ENCODE measurements at regions not wholly inside any gene's neighbourhood (a gene's known extent, or its start where the extent isn't known, plus 50 kb on each side); places are given as distances from the start of the nearest gene placed in this dataset.

DNA sequence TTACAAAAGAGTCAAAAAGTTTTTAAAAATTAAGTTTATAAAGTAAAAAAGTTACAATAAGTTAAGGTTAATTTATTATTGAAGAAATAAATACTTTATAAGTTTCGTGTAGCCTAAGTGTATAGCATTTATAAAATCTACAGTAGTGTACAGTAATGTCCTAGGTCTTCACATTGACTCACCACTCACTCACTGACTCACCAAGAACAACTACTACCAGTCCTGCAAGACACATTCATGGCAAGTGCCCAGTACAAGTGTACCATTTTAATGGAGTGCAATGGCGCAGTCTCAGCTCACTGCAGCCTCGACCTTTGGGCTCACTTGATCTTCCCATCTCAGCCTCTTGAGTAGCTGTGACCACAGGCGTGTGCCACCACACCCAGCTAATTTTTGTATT lies 128.2 kb downstream of the GPX5 start:
- Mint-ChIP-seq H3K36me3 (no peaks in the 10 kb centered on the region), H3K4me1 (peaks cover 8% of the 10 kb centered on the region), H3K4me3 (no peak overlapping the region), H3K27me3 (ENCODE audit: low read depth) (no peaks in the 10 kb centered on the region), H3K9me3 (no peaks in the 10 kb centered on the region), H3K27ac (no peak overlapping the region)
- TF ChIP-seq ARID4B (CRISPR knock-in tag; IDR thresholded peaks at IDR 0.05; ENCODE audit: borderline replicate concordance) (no peak), ZNF416 (CRISPR knock-in tag; IDR thresholded peaks at IDR 0.05) (no peak), MLX (CRISPR knock-in tag; IDR thresholded peaks at IDR 0.05) (no peak), SMAD4 (CRISPR knock-in tag; IDR thresholded peaks at IDR 0.05) (no peak), SP1 (CRISPR knock-in tag; conservative IDR thresholded peaks at IDR 0.05) (no peak), PRRX2 (CRISPR knock-in tag; IDR thresholded peaks at IDR 0.05) (no peak), ZNF121 (CRISPR knock-in tag; IDR thresholded peaks at IDR 0.05) (no peak)
- TF ChIP-seq, protein P1, sequence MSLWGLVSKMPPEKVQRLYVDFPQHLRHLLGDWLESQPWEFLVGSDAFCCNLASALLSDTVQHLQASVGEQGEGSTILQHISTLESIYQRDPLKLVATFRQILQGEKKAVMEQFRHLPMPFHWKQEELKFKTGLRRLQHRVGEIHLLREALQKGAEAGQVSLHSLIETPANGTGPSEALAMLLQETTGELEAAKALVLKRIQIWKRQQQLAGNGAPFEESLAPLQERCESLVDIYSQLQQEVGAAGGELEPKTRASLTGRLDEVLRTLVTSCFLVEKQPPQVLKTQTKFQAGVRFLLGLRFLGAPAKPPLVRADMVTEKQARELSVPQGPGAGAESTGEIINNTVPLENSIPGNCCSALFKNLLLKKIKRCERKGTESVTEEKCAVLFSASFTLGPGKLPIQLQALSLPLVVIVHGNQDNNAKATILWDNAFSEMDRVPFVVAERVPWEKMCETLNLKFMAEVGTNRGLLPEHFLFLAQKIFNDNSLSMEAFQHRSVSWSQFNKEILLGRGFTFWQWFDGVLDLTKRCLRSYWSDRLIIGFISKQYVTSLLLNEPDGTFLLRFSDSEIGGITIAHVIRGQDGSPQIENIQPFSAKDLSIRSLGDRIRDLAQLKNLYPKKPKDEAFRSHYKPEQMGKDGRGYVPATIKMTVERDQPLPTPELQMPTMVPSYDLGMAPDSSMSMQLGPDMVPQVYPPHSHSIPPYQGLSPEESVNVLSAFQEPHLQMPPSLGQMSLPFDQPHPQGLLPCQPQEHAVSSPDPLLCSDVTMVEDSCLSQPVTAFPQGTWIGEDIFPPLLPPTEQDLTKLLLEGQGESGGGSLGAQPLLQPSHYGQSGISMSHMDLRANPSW (CRISPR knock-in tag; conservative IDR thresholded peaks at IDR 0.05; ENCODE audit: low read depth), result no peak
- ChIA-PET POLR2A (no interaction called here), CTCF (interaction anchor here (0.6 to 1.0 kb wide), 2 partner anchors 68 to 112 kb away, joined by 3 to 4 read pairs; no protein-coding TSS in a partner anchor)
- no peak for DNase-seq (ENCODE audit: low spot score)
- ATAC-seq, result no peak

GRCh38 chr6:28655164-28655563 lies 129.5 kb downstream of the GPX5 start:
- POLR2A ChIA-PET, result interaction anchor here (0.7 kb wide), 1 partner anchor 764 kb away, joined by 5 read pairs; a partner anchor contains a TSS
- TF ChIP-seq FOXK1 (CRISPR knock-in tag; IDR thresholded peaks at IDR 0.05) (no peak), ZSCAN18 (CRISPR knock-in tag; IDR thresholded peaks at IDR 0.05) (no peak), NR2C2 (CRISPR knock-in tag; IDR thresholded peaks at IDR 0.05) (no peak), PREB (CRISPR knock-in tag; IDR thresholded peaks at IDR 0.05; ENCODE audit: borderline replicate concordance) (no peak), ZNF416 (CRISPR knock-in tag; IDR thresholded peaks at IDR 0.05) (no peak)
- TF ChIP-seq, protein P2, sequence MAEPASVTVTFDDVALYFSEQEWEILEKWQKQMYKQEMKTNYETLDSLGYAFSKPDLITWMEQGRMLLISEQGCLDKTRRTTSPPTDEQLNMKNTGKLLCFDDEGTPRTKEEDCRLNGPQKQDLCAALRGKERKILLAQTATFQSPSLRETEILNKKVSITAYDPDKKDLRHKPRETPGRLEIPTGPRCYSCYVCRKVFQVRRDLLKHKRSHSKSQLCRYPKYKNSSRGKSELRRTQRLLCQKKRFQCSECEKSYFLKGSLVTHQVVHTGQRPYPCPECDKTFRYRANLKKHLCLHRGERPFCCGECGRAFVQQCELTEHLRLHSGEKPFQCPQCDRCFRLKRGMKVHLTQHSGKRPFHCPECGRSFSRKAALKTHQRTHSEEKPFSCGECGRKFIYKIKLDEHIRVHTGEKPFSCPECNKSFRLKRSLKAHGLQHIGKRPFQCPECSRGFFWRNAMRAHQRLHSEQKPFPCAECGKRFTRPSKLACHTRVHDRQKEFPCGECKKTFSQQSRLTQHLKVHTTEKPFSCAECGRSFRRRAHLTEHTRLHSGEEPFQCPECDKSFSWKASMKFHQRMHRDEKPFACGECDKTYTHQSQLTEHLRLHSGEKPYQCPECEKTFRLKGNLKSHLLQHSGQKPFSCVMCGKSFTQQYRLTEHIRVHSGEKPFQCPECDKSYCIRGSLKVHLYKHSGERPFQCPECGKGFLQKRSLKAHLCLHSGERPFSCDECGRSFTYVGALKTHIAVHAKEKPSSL (CRISPR knock-in tag; conservative IDR thresholded peaks at IDR 0.05), result no peak
- ATAC-seq (no peak), DNase-seq (ENCODE audit: low spot score) (no peak)
- H3K9me3 Mint-ChIP-seq, result no peaks in the 10 kb centered on the region
- no peaks in the 10 kb centered on the region for H3K27me3 Mint-ChIP-seq (ENCODE audit: low read depth)
- peaks cover 17% of the 10 kb centered on the region for H3K4me1 Mint-ChIP-seq
- CTCF ChIA-PET, result interaction anchor here (0.9 kb wide), 1 partner anchor 124 kb away, joined by 4 read pairs; no protein-coding TSS in a partner anchor
- no peaks in the 10 kb centered on the region for H3K36me3 Mint-ChIP-seq
- no peak overlapping the region for H3K4me3 Mint-ChIP-seq
- H3K27ac Mint-ChIP-seq, result no peak overlapping the region

All from WTC11 (cell line).